H1 (cell line): ENCODE measurements at regions not wholly inside any gene's neighbourhood (a gene's known extent, or its start where the extent isn't known, plus 50 kb on each side); places are given as distances from the start of the nearest gene placed in this dataset.

Experiments
- CTCF ChIA-PET: fragments of 300-600 bp; sonication (Branson Sonifier 250); formaldehyde crosslinking; loops from one replicate; lab custom pipeline; 2021; ENCODE audit not compliant: partially characterized antibody; lab: Charles Lee
- POLR2A ChIA-PET: fragments of 300-600 bp; sonication (Branson Sonifier 250); formaldehyde crosslinking; loops from one replicate; lab custom pipeline; 2021; ENCODE audit warnings: inconsistent platforms; ENCODE audit not compliant: partially characterized antibody; lab: Charles Lee
- DNase-seq, 2 experiments: peaks; one replicate each; pipeline versions ENCODE4 v3.0.0 to v3.0.0-alpha.2; 2010 to 2022; ENCODE audit warnings: low spot score in 2 of 2, low read depth in 1 of 2, mixed read lengths in 1 of 2
- FAIRE-seq: peaks from 2 replicates; lab custom pipeline; 2011; peaks lifted over from hg19 to GRCh38; lab: Jason Lieb, UNC
- H2AFZ ChIP-seq: 2 replicates; pipeline ENCODE4 v1.8.1; 2012; ENCODE audit warnings: low read length, inconsistent platforms
- H2AK5ac ChIP-seq: 2 replicates; pipeline ENCODE4 v1.6.1; 2013; ENCODE audit warnings: low read depth, low read length
- H2BK120ac ChIP-seq: replicated peaks from 2 replicates; pipeline ENCODE3; 2013; ENCODE audit warnings: low read depth, low read length, inconsistent platforms
- H2BK12ac ChIP-seq: 2 replicates; pipeline ENCODE4 v1.6.1; 2013; ENCODE audit warnings: low read depth, low read length
- H2BK15ac ChIP-seq: 2 replicates; pipeline ENCODE4 v1.6.1; 2013; ENCODE audit warnings: low read length
- H2BK20ac ChIP-seq: 2 replicates; pipeline ENCODE4 v1.6.1; 2013; ENCODE audit warnings: low read length
- H2BK5ac ChIP-seq: 2 replicates; pipeline ENCODE4 v1.6.1; 2013; ENCODE audit warnings: low read depth, low read length
- H3K14ac ChIP-seq: 2 replicates; pipeline ENCODE4 v1.6.1; 2013; ENCODE audit warnings: inconsistent platforms; ENCODE audit not compliant: insufficient read length
- H3K18ac ChIP-seq: 2 replicates; pipeline ENCODE4 v1.6.1; 2013; ENCODE audit warnings: low read length; ENCODE audit errors: extremely low read depth
- H3K23ac ChIP-seq: 2 replicates; pipeline ENCODE4 v1.6.1; 2013; ENCODE audit warnings: inconsistent platforms; ENCODE audit not compliant: insufficient read length
- H3K23me2 ChIP-seq: 2 replicates; pipeline ENCODE4 v1.6.1; 2013; ENCODE audit warnings: low read depth, low read length
- H3K27ac ChIP-seq: 2 replicates; pipeline ENCODE4 v1.6.1; 2011; ENCODE audit warnings: low read depth, low read length, inconsistent platforms
- H3K27me3 ChIP-seq, 4 experiments: replicated peaks in 1 of 4; 1 replicate in 1 of 4; 2 replicates in 3 of 4; pipeline versions ENCODE4 v1.6.1 to v1.8.1; 2011 to 2013; ENCODE audit warnings: low read length in 3 of 4, mild to moderate bottlenecking in 3 of 4, inconsistent platforms in 2 of 4, mixed read lengths in 2 of 4, moderate library complexity in 1 of 4; ENCODE audit not compliant: control insufficient read depth in 3 of 4, insufficient read depth in 3 of 4; ENCODE audit errors: extremely low read depth in 1 of 4
- H3K36me3 ChIP-seq, 4 experiments: 2 replicates each; pipeline versions ENCODE4 v1.6.1 to v1.8.1; 2011 to 2013; ENCODE audit warnings: mild to moderate bottlenecking in 4 of 4, low read length in 3 of 4, moderate library complexity in 2 of 4, control low read depth in 1 of 4, inconsistent platforms in 1 of 4; ENCODE audit not compliant: insufficient read depth in 4 of 4, control insufficient read depth in 2 of 4
- H3K4ac ChIP-seq: replicated peaks from 2 replicates; pipeline ENCODE3; 2013; ENCODE audit warnings: low read length, low read depth, mixed read lengths, inconsistent platforms; ENCODE audit not compliant: insufficient read length
- H3K4me1 ChIP-seq, 4 experiments: replicated peaks in 1 of 4; 1 replicate in 1 of 4; 2 replicates in 3 of 4; pipeline versions ENCODE4 v1.6.1 to v1.8.1; 2011 to 2013; ENCODE audit warnings: low read length in 3 of 4, inconsistent platforms in 2 of 4, mixed read lengths in 1 of 4; ENCODE audit not compliant: insufficient read depth in 4 of 4, control insufficient read depth in 3 of 4
- H3K4me2 ChIP-seq, 2 experiments: 2 replicates each; pipeline versions ENCODE4 v1.6.1 to v1.8.1; 2011 to 2013; ENCODE audit warnings: low read depth in 2 of 2, low read length in 2 of 2, control low read depth in 1 of 2, inconsistent platforms in 1 of 2, mild to moderate bottlenecking in 1 of 2; ENCODE audit not compliant: insufficient read depth in 1 of 2
- H3K4me3 ChIP-seq, 4 experiments: fragments of 200-600, 300-600 bp in 1 of 4; sonication (generic), shearing (Covaris generic), sonication (Bioruptor Twin) in 1 of 4; 2 replicates each; pipeline versions ENCODE4 v1.5.1 to v1.8.1; 2011 to 2016; ENCODE audit warnings: low read length in 4 of 4, low read depth in 3 of 4, control low read depth in 2 of 4, inconsistent platforms in 2 of 4, mild to moderate bottlenecking in 2 of 4, mixed read lengths in 1 of 4, moderate library complexity in 1 of 4; ENCODE audit not compliant: insufficient read depth in 2 of 4; ENCODE audit errors: extremely low read depth in 1 of 4
- H3K56ac ChIP-seq: replicated peaks from 2 replicates; pipeline ENCODE3; 2013; ENCODE audit warnings: low read depth, mild to moderate bottlenecking, mixed read lengths, low read length, inconsistent platforms; ENCODE audit not compliant: insufficient read length
- H3K79me1 ChIP-seq: 2 replicates; pipeline ENCODE4 v1.6.1; 2013; ENCODE audit warnings: low read depth, low read length, control low read depth
- H3K79me2 ChIP-seq, 2 experiments: 2 replicates each; pipeline versions ENCODE4 v1.6.1 to v1.8.1; 2012 to 2013; ENCODE audit warnings: low read length in 2 of 2, mild to moderate bottlenecking in 2 of 2, inconsistent platforms in 1 of 2; ENCODE audit not compliant: insufficient read depth in 2 of 2, control insufficient read depth in 1 of 2
- H3K9ac ChIP-seq, 4 experiments: replicated peaks in 1 of 4; 1 replicate in 1 of 4; 2 replicates in 3 of 4; pipeline versions ENCODE4 v1.6.1 to v1.8.1; 2011 to 2013; ENCODE audit warnings: low read depth in 3 of 4, low read length in 3 of 4, control low read depth in 2 of 4, mild to moderate bottlenecking in 2 of 4, moderate library complexity in 2 of 4, inconsistent platforms in 1 of 4; ENCODE audit errors: extremely low read depth in 1 of 4
- H3K9me3 ChIP-seq, 2 experiments: 2 replicates each; pipeline versions ENCODE4 v1.6.1 to v1.8.1; 2012 to 2013; ENCODE audit warnings: mild to moderate bottlenecking in 2 of 2, moderate library complexity in 2 of 2, control low read depth in 1 of 2, inconsistent platforms in 1 of 2, low read depth in 1 of 2, low read length in 1 of 2, mixed read lengths in 1 of 2; ENCODE audit not compliant: insufficient read depth in 2 of 2
- H4K20me1 ChIP-seq, 2 experiments: replicated peaks in 1 of 2; 2 replicates each; pipeline versions ENCODE3 to v1.8.1; 2011 to 2013; ENCODE audit warnings: inconsistent platforms in 2 of 2, low read length in 2 of 2, mild to moderate bottlenecking in 1 of 2; ENCODE audit not compliant: insufficient read depth in 2 of 2, control insufficient read depth in 1 of 2
- H4K5ac ChIP-seq: 2 replicates; pipeline ENCODE4 v1.6.1; 2013; ENCODE audit warnings: low read length, low read depth, mixed read lengths, inconsistent platforms; ENCODE audit not compliant: insufficient read length
- H4K8ac ChIP-seq: 2 replicates; pipeline ENCODE4 v1.8.0; 2013; ENCODE audit warnings: mild to moderate bottlenecking, moderate library complexity, low read length, inconsistent platforms; ENCODE audit not compliant: insufficient read depth; ENCODE audit errors: extremely low read depth
- H4K91ac ChIP-seq: replicated peaks from 2 replicates; pipeline ENCODE3; 2013; ENCODE audit warnings: low read length, mixed read lengths, inconsistent platforms; ENCODE audit not compliant: insufficient read length
- JUN ChIP-seq: IDR thresholded peaks from 2 replicates; pipeline ENCODE4 v1.6.1; 2011; ENCODE audit warnings: low read depth, mild to moderate bottlenecking, improper control_type of control experiment, low read length
- SP1 ChIP-seq: IDR thresholded peaks from 2 replicates; pipeline ENCODE4 v1.6.1; 2011; ENCODE audit warnings: low read depth, low read length
- TAF1 ChIP-seq: IDR thresholded peaks from 2 replicates; pipeline ENCODE4 v1.6.1; 2011; ENCODE audit warnings: mild to moderate bottlenecking, low read depth, low read length
- ZNF274 ChIP-seq: IDR thresholded peaks from 2 replicates; pipeline ENCODE4 v1.7.0; 2012; ENCODE audit warnings: low read length, borderline replicate concordance; ENCODE audit errors: extremely low read depth
- TF ChIP-seq, protein P1 (sequence below), 3 experiments: IDR thresholded peaks; 1 replicate in 2 of 3; 2 replicates in 1 of 3; pipeline versions ENCODE4 v1.5.1 to v1.6.1; 2011; ENCODE audit warnings: low read length in 3 of 3, mild to moderate bottlenecking in 3 of 3, inconsistent platforms in 2 of 3, low read depth in 1 of 3, moderate library complexity in 1 of 3; ENCODE audit not compliant: insufficient read depth in 1 of 3; ENCODE audit errors: control extremely low read depth in 1 of 3

DNA sequence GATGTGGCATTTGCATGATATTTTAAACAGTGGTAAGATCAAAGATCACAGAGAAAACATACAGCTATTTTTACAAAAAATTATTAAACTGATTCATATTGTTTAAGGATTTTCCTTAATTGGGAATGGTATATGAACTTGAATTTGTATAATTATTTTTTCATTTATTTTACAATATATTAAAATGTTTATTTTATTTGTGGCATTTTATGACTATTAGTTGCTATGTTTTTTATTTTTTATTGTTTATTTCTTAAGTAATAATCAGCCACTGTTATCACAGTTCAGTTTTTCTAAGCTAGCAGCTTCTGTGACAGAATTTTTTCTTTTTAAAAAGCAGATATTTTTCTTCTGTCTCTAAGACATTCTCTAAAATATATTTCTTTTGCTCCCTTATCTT lies 387.0 kb upstream of the KHDRBS2 start:
- no peak overlapping the region for H3K4me2 ChIP-seq
- H3K23me2 ChIP-seq = no peaks in the 10 kb centered on the region
- no peak overlapping the region for H3K56ac ChIP-seq
- no peaks in the 10 kb centered on the region for H3K4me1 ChIP-seq
- POLR2A ChIA-PET = no interaction called here
- H4K20me1 ChIP-seq = no peaks in the 10 kb centered on the region
- DNase-seq (no peak), FAIRE-seq (no peak)
- peaks cover 0 to 3% (median 0%) of the 10 kb centered on the region in 4 experiments; a peak in 1 of 8 replicates for H3K36me3 ChIP-seq
- no peak overlapping the region for H2AK5ac ChIP-seq
- H3K27me3 ChIP-seq = no peaks in the 10 kb centered on the region
- no peak overlapping the region for H3K18ac ChIP-seq
- no peak overlapping the region for H4K8ac ChIP-seq
- CTCF ChIA-PET = no interaction called here
- H4K91ac ChIP-seq = no peak overlapping the region
- H2BK120ac ChIP-seq = no peak overlapping the region
- H2BK12ac ChIP-seq = no peak overlapping the region
- no peak overlapping the region for H3K14ac ChIP-seq
- no peaks in the 10 kb centered on the region for H3K79me1 ChIP-seq
- H3K79me2 ChIP-seq = no peaks in the 10 kb centered on the region
- H3K4me3 ChIP-seq = no peak overlapping the region
- TF ChIP-seq JUN (no peak), TAF1 (no peak), ZNF274 (no peak), SP1 (no peak)
- TF ChIP-seq, protein P1, sequence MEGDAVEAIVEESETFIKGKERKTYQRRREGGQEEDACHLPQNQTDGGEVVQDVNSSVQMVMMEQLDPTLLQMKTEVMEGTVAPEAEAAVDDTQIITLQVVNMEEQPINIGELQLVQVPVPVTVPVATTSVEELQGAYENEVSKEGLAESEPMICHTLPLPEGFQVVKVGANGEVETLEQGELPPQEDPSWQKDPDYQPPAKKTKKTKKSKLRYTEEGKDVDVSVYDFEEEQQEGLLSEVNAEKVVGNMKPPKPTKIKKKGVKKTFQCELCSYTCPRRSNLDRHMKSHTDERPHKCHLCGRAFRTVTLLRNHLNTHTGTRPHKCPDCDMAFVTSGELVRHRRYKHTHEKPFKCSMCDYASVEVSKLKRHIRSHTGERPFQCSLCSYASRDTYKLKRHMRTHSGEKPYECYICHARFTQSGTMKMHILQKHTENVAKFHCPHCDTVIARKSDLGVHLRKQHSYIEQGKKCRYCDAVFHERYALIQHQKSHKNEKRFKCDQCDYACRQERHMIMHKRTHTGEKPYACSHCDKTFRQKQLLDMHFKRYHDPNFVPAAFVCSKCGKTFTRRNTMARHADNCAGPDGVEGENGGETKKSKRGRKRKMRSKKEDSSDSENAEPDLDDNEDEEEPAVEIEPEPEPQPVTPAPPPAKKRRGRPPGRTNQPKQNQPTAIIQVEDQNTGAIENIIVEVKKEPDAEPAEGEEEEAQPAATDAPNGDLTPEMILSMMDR (IDR thresholded peaks at IDR 0.05; ENCODE audit: control extremely low read depth in 1 of 3, insufficient read depth in 1 of 3, low read depth in 1 of 3, low read length in 3 of 3) = no peak
- H2BK15ac ChIP-seq = no peak overlapping the region
- peaks cover 4 to 11% of the 10 kb centered on the region in 2 experiments for H3K9me3 ChIP-seq
- no peak overlapping the region for H3K27ac ChIP-seq
- H2AFZ ChIP-seq = no peak overlapping the region
- no peak overlapping the region for H2BK20ac ChIP-seq
- no peak overlapping the region for H3K23ac ChIP-seq
- no peak overlapping the region for H3K4ac ChIP-seq
- H3K9ac ChIP-seq = no peak overlapping the region
- no peak overlapping the region for H4K5ac ChIP-seq
- no peak overlapping the region for H2BK5ac ChIP-seq
